ENCODE measurements at regions not wholly inside any gene's neighbourhood (a gene's known extent, or its start where the extent isn't known, plus 50 kb on each side); places are given as distances from the start of the nearest gene placed in this dataset.
"Not testable (repeated sequence)": the region's sequence is repeated elsewhere in the genome, so short reads cannot be mapped to it uniquely, and the experiment has no call there.

DNA sequence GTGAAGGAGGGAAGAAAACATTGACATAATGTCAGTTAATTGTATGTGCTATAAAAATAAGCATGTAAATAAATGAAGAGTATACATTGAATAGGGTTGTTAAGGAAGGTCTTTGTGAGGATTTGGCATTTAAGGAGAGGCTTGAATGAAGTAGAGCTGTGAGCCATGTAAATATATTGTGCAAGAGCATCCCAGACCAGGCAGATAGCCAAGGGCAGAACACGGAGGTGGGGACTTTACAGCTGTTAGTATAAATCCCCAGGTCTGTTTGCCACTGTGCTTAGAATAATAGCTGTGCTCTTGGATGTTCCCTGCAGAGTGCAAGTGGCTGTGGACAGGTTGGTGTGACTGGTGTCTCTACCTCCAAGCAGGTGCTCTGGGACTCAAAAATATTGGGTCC is 211.7 kb downstream of the LRRC70 start:
- Histone ChIP-seq H3K4me3 (ENCODE audit: low read depth, low read length) (no peak overlapping the region), H2AFZ (ENCODE audit: low read length, unreplicated experiment) (no peak overlapping the region), H3K36me3 (ENCODE audit: insufficient read depth, low read length) (no peaks in the 10 kb centered on the region), H3K27me3 (ENCODE audit: insufficient read depth, low read length) (peaks cover 13% of the 10 kb centered on the region; the same call in 1 of the 2 replicates), H3K27ac (ENCODE audit: low read depth, low read length) (no peak overlapping the region), H3K4me1 (ENCODE audit: control insufficient read depth, insufficient read depth, low read length, unreplicated experiment) (no peaks in the 10 kb centered on the region), H3K79me2 (ENCODE audit: control insufficient read depth, insufficient read depth, low read length, unreplicated experiment) (no peaks in the 10 kb centered on the region)

DNA sequence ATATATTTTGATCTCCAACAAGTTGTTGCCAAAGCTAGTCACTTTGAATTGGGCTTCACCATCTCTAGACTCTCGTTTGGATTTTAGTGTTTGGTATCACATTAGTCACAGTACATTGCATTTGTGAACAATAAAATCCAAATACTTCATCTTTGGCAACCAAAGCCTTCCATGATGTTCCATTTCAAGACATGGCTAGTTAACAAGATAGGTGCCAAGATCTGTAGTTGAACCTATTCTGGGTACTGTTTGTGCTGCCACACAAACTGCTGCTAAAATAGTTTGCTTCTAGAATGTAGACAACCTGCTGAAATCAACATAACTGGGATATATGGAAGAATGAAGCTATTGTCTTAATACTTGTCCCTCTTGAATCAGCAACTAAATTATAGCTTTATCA is 207.5 kb downstream of the LRRC70 start:
- Histone ChIP-seq H3K79me2 (ENCODE audit: control insufficient read depth, insufficient read depth, low read length, unreplicated experiment) (no peaks in the 10 kb centered on the region), H2AFZ (ENCODE audit: low read length, unreplicated experiment) (no peak overlapping the region), H3K27me3 (ENCODE audit: insufficient read depth, low read length) (peaks cover 13% of the 10 kb centered on the region; the same call in 1 of the 2 replicates), H3K27ac (ENCODE audit: low read depth, low read length) (no peak overlapping the region), H3K4me3 (ENCODE audit: low read depth, low read length) (no peak overlapping the region), H3K36me3 (ENCODE audit: insufficient read depth, low read length) (no peaks in the 10 kb centered on the region), H3K4me1 (ENCODE audit: control insufficient read depth, insufficient read depth, low read length, unreplicated experiment) (no peaks in the 10 kb centered on the region)

DNA sequence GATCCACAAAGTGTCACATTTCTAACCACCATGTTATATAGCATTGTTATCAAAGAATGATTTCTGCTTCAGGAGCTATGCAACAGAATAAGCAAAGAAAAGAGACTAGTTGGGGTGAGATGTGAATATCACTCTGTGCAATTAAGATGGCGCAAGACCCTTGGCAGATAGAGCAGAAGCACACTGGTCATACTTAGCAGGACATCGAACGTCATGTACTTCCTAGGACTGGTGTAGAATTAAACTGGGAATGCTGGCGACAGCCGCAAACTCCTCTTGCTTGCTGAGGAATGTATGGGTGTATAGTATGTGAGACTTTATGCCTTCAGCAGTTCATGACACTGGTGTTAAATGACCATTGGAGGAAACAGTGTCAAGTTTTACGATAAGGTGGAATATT is 207.0 kb downstream of the LRRC70 start:
- Histone ChIP-seq H3K4me1 (ENCODE audit: control insufficient read depth, insufficient read depth, low read length, unreplicated experiment) (no peaks in the 10 kb centered on the region), H3K4me3 (ENCODE audit: low read depth, low read length) (no peak overlapping the region), H3K27me3 (ENCODE audit: insufficient read depth, low read length) (peaks cover 13% of the 10 kb centered on the region; the same call in 1 of the 2 replicates), H3K27ac (ENCODE audit: low read depth, low read length) (no peak overlapping the region), H3K36me3 (ENCODE audit: insufficient read depth, low read length) (no peaks in the 10 kb centered on the region), H2AFZ (ENCODE audit: low read length, unreplicated experiment) (no peak overlapping the region), H3K79me2 (ENCODE audit: control insufficient read depth, insufficient read depth, low read length, unreplicated experiment) (no peaks in the 10 kb centered on the region)

DNA sequence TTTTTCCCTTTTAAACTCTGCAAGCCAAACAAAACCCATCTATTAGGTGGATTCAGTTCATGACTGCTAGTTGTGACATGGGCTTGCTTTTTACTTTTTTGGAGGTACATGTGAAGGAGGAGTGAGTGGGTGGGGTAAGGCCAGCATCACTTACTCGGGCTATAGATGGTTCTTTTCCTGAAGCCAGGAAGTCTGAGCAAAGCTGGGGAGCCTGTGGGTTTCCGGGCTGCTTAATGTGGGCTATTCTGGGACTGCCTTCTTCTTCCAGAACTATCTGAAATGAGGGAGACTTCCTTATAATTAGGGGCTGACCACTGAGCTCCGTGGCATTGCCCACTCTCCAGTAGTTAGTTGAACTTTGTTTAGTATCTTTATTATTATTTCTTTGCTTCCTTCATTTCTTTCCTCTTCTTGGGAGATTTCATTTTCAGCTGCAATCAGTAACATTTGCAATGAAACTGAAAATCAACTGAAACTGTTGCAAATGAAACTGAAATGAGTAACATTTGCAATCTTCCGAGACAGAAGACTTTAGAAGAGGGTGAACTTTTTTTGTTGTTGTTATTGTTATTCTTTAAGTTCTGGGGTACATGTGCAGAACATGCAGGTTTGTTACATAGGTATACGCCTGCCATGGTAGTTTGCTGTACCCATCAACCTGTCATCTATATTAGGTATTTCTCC is 204.9 kb downstream of the LRRC70 start:
- no peak overlapping the region for H2AFZ ChIP-seq (ENCODE audit: low read length, unreplicated experiment)

DNA sequence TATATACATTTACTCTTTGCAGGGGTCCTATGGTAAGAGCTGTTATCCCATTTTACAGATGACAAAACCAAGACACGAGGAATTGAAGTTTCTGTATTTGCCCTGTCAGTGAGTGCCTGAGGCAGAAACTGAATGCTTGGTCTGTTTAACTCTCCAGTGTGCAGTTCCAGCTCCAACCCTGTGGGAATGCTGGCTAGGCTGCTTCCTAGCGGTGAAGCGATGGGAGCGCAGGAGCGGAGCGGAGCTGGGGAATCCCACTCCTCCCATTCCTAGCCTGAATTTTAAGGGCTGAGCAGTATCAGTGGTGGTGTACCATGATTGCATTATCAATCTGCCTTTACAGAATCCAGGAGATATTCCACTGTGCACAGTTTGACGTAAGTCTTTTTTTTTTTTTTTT is 202.3 kb downstream of the LRRC70 start:
- H2AFZ ChIP-seq (ENCODE audit: low read length, unreplicated experiment) = no peak overlapping the region
- H3K27me3 ChIP-seq (ENCODE audit: insufficient read depth, low read length) = no peaks in the 10 kb centered on the region
- no peak overlapping the region for H3K4me3 ChIP-seq (ENCODE audit: low read depth, low read length)
- no peak overlapping the region for H3K27ac ChIP-seq (ENCODE audit: low read depth, low read length)
- H3K79me2 ChIP-seq (ENCODE audit: control insufficient read depth, insufficient read depth, low read length, unreplicated experiment) = no peaks in the 10 kb centered on the region
- H3K4me1 ChIP-seq (ENCODE audit: control insufficient read depth, insufficient read depth, low read length, unreplicated experiment) = no peaks in the 10 kb centered on the region
- H3K36me3 ChIP-seq (ENCODE audit: insufficient read depth, low read length) = no peaks in the 10 kb centered on the region

More for the DNA sequence above, 204.9 kb downstream of the LRRC70 start:
- Histone ChIP-seq H3K4me3 (ENCODE audit: low read depth, low read length) (no peak overlapping the region), H3K27ac (ENCODE audit: low read depth, low read length) (no peak overlapping the region), H3K4me1 (ENCODE audit: control insufficient read depth, insufficient read depth, low read length, unreplicated experiment) (no peaks in the 10 kb centered on the region), H3K79me2 (ENCODE audit: control insufficient read depth, insufficient read depth, low read length, unreplicated experiment) (no peaks in the 10 kb centered on the region), H3K27me3 (ENCODE audit: insufficient read depth, low read length) (peaks cover 13% of the 10 kb centered on the region; the same call in 1 of the 2 replicates), H3K36me3 (ENCODE audit: insufficient read depth, low read length) (no peaks in the 10 kb centered on the region)

DNA sequence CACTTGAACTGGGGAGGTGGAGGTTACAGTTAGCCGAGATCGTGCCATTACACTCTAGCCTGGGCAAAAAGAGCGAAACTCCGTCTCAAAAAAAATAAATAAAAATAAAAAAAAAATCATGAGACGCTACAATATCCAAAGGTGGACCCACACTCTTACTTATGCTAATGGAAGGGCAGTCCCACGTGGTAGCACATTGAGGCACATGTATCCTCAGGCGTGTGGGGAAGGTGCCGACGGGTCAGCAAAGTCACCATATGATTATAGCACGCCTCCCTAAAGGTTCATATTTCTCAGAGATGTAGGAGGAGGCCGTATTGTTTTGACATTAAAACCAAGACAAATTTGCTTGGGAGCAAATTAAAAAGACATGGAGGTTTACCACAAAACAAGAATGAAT is 201.6 kb downstream of the LRRC70 start:
- Histone ChIP-seq H3K36me3 (ENCODE audit: insufficient read depth, low read length) (no peaks in the 10 kb centered on the region), H2AFZ (ENCODE audit: low read length, unreplicated experiment) (no peak overlapping the region), H3K27me3 (ENCODE audit: insufficient read depth, low read length) (no peaks in the 10 kb centered on the region), H3K27ac (ENCODE audit: low read depth, low read length) (no peak overlapping the region), H3K4me1 (ENCODE audit: control insufficient read depth, insufficient read depth, low read length, unreplicated experiment) (no peaks in the 10 kb centered on the region), H3K4me3 (ENCODE audit: low read depth, low read length) (no peak overlapping the region), H3K79me2 (ENCODE audit: control insufficient read depth, insufficient read depth, low read length, unreplicated experiment) (no peaks in the 10 kb centered on the region)

DNA sequence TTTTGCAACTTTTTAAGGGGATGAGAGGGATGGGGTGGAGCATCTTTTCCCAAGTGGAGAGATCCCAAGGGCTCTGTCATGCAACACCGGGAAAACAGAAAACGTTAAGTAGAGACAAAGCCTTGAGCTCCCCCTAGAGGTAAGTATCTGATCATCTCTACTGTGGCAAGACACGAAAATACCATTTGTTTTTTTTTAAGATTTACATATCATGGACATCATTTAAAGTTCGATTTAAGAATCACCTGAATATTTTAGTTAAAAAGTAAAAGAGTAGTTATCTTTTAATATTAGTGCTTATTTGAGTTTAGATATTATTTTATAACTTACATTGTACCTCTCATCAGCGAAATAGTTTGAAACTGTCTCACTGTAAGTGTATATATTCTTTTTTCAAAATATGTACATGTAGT is 200.4 kb downstream of the LRRC70 start:
- Histone ChIP-seq H3K4me1 (ENCODE audit: control insufficient read depth, insufficient read depth, low read length, unreplicated experiment) (no peaks in the 10 kb centered on the region), H2AFZ (ENCODE audit: low read length, unreplicated experiment) (no peak overlapping the region), H3K4me3 (ENCODE audit: low read depth, low read length) (no peak overlapping the region), H3K27ac (ENCODE audit: low read depth, low read length) (no peak overlapping the region), H3K36me3 (ENCODE audit: insufficient read depth, low read length) (no peaks in the 10 kb centered on the region), H3K79me2 (ENCODE audit: control insufficient read depth, insufficient read depth, low read length, unreplicated experiment) (no peaks in the 10 kb centered on the region), H3K27me3 (ENCODE audit: insufficient read depth, low read length) (no peaks in the 10 kb centered on the region)

DNA sequence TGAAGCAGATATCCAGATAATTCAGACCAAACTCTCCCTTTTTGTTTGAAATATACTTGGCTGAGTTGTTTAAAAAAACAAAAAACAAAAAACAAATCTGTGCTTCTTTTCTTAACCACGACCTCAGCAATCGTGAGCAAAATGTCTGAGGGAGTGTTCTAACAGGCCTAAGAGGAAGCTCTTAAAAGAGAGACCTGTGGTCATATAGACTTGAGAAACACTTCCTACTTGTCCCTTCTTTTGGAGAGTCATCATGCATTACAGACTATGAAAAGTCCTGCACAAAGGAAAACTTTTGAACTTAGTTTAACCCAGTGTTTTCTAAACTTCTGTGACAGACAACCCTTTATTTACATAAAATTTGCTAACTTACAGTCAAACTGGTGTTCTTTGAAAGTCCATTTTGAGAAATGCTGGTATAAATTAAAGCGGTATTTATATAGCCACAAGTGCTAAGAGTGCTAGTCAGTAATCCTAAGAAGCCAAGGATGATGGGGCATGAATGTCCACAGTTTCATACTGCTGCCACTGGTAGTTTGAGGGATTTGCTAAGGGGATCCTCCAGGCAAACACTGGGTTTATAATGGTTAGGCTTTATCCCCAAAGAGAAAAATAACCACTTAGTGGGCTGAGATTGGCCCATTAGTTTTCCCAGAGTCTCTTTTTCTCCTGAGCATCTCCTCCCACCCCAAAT is 199.8 kb downstream of the LRRC70 start:
- no peak overlapping the region for H3K4me3 ChIP-seq (ENCODE audit: low read depth, low read length)
- no peaks in the 10 kb centered on the region for H3K79me2 ChIP-seq (ENCODE audit: control insufficient read depth, insufficient read depth, low read length, unreplicated experiment)
- no peak overlapping the region for H2AFZ ChIP-seq (ENCODE audit: low read length, unreplicated experiment)
- H3K36me3 ChIP-seq (ENCODE audit: insufficient read depth, low read length) = no peaks in the 10 kb centered on the region
- H3K27me3 ChIP-seq (ENCODE audit: insufficient read depth, low read length) = 0 out of 2 replicates have a peak, but pooled peaks cover 5% of the 10 kb centered on the region
- H3K27ac ChIP-seq (ENCODE audit: low read depth, low read length) = no peak overlapping the region
- no peaks in the 10 kb centered on the region for H3K4me1 ChIP-seq (ENCODE audit: control insufficient read depth, insufficient read depth, low read length, unreplicated experiment)

DNA sequence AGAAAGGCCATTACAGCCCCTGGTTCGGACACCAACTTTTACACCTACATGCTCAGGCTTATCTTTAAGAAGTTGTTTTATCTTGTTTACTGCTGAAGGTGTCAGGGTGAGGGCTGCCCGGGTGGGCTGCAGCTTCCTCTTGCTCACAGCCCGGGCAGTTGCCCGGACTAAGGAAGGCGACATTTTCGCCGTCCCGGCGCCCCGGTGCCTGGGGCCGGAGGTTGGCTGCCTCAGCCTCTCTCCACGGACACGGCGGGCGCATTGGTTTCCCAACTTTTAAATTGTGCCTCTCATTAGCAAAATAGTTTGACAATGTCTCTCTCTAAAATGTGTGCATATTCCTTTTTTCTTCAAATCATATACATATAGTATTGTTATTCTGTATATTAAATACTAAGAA is 198.5 kb downstream of the LRRC70 start:
- not testable (repeated sequence) for H3K36me3 ChIP-seq (ENCODE audit: insufficient read depth, low read length); H3K4me1 ChIP-seq (ENCODE audit: control insufficient read depth, insufficient read depth, low read length, unreplicated experiment); H3K4me3 ChIP-seq (ENCODE audit: low read depth, low read length); H3K79me2 ChIP-seq (ENCODE audit: control insufficient read depth, insufficient read depth, low read length, unreplicated experiment); H3K27ac ChIP-seq (ENCODE audit: low read depth, low read length); H3K27me3 ChIP-seq (ENCODE audit: insufficient read depth, low read length); H2AFZ ChIP-seq (ENCODE audit: low read length, unreplicated experiment)

DNA sequence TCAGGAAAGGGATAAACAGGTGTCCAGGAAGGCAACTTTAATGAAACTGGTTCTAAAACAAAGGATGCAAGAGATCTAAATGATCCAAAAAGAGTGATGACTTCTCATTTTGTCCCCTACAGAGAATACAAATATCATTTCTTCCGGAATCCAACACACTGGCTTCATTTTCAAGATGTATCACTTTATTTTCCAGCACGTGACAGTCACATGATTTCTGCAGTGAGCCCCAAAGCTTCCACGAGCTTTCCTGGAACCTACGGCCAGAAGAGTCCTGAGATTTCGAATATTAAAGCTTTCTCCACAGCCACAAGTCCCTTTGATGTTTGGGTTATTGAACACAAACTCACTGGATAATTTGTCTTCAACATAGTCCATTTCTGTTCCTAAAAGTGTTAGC is 198.0 kb downstream of the LRRC70 start:
- H3K4me3 ChIP-seq (ENCODE audit: low read depth, low read length); H3K4me1 ChIP-seq (ENCODE audit: control insufficient read depth, insufficient read depth, low read length, unreplicated experiment); H3K36me3 ChIP-seq (ENCODE audit: insufficient read depth, low read length); H2AFZ ChIP-seq (ENCODE audit: low read length, unreplicated experiment); H3K27me3 ChIP-seq (ENCODE audit: insufficient read depth, low read length); H3K79me2 ChIP-seq (ENCODE audit: control insufficient read depth, insufficient read depth, low read length, unreplicated experiment); H3K27ac ChIP-seq (ENCODE audit: low read depth, low read length): not testable (repeated sequence)

DNA sequence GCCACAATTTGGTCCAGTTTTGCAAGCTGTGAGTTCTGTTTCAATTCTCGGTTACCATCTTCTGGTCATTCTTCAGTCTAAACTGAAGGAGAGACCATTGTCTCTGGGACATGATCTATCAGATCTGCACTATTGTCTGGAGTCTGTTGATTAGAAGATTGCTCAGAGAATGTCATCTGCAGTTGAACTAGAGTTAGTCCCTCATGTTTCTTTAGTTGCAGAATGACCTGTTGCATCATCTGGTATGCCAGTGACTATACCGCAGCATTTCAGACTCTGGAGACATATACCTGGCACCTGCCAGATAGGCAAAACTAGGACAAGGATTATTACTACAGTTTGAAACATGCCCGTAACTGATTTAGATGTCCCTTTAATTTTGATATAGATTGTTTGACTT is 194.8 kb downstream of the LRRC70 start:
- Histone ChIP-seq H3K27me3 (ENCODE audit: insufficient read depth, low read length) (0 out of 2 replicates have a peak, but pooled peaks cover 7% of the 10 kb centered on the region), H3K4me3 (ENCODE audit: low read depth, low read length) (no peak overlapping the region), H2AFZ (ENCODE audit: low read length, unreplicated experiment) (no peak overlapping the region), H3K36me3 (ENCODE audit: insufficient read depth, low read length) (no peaks in the 10 kb centered on the region), H3K79me2 (ENCODE audit: control insufficient read depth, insufficient read depth, low read length, unreplicated experiment) (no peaks in the 10 kb centered on the region), H3K4me1 (ENCODE audit: control insufficient read depth, insufficient read depth, low read length, unreplicated experiment) (no peaks in the 10 kb centered on the region), H3K27ac (ENCODE audit: low read depth, low read length) (no peak overlapping the region)
